ENCODE measurements at regions not wholly inside any gene's neighbourhood (a gene's known extent, or its start where the extent isn't known, plus 50 kb on each side); places are given as distances from the start of the nearest gene placed in this dataset.
"Not testable (repeated sequence)": the region's sequence is repeated elsewhere in the genome, so short reads cannot be mapped to it uniquely, and the experiment has no call there.

DNA sequence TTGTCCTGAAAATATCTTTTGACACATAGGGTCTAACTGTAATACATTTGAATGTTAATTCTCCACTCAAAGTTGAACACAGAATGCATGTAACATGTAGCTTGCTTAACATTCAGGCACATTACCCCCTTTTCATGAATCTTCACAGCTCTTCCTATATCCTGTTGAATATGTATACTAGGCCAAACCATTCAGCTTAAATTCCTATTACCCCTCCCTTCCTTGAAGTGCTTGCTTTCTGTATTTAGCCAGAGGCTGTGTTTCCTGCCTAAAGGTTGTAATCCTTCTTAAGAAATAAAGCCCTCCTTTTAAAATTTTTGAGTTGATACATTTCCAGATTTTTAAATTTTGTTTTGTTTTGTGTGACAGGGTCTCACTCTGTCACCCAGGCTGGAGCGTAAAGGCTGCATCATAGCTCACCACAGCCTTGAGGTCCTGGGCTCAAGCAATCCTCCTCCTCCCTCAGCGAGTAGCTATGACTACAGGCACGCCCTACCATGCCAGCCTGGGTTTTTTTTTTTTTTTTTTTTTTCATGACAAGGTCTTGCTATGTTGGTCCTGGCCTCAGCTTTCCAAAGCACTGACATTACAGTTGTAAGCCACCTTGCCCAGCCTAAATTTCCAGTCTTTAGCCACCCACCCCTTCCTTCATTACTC lies 357.6 kb downstream of the DSC3 start:
- DNase-seq (ENCODE audit: low read depth), result no peak
- Histone ChIP-seq H3K27me3 (ENCODE audit: control insufficient read depth, insufficient read depth, low read length) (no peaks in the 10 kb centered on the region), H3K36me3 (ENCODE audit: control insufficient read depth, insufficient read depth, low read length) (no peaks in the 10 kb centered on the region), H3K4me3 (ENCODE audit: low read depth, low read length) (no peak overlapping the region)
- TF ChIP-seq, protein P1, sequence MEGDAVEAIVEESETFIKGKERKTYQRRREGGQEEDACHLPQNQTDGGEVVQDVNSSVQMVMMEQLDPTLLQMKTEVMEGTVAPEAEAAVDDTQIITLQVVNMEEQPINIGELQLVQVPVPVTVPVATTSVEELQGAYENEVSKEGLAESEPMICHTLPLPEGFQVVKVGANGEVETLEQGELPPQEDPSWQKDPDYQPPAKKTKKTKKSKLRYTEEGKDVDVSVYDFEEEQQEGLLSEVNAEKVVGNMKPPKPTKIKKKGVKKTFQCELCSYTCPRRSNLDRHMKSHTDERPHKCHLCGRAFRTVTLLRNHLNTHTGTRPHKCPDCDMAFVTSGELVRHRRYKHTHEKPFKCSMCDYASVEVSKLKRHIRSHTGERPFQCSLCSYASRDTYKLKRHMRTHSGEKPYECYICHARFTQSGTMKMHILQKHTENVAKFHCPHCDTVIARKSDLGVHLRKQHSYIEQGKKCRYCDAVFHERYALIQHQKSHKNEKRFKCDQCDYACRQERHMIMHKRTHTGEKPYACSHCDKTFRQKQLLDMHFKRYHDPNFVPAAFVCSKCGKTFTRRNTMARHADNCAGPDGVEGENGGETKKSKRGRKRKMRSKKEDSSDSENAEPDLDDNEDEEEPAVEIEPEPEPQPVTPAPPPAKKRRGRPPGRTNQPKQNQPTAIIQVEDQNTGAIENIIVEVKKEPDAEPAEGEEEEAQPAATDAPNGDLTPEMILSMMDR (IDR thresholded peaks at IDR 0.05; ENCODE audit: insufficient read depth, low read length, poor library complexity, severe bottlenecking), result no peak

DNA sequence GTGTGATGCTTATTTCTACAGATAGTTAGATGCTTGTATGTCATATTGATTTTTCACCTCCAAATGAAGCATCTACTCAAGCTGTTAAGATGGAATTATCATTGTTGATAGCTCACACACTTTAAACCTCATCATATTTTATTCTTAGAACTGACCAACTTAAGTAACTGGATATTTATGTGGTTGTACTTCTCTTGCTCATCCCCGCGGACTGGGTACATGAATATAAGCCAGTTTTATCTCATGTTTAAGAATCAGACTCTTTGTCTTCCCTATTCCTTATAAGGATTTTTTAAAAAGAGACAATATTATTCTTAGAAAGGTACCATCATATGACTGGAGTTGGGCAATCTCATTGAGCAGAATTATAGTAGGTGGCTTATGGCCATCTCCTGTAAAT lies 358.7 kb downstream of the DSC3 start:
- Histone ChIP-seq H3K27me3 (ENCODE audit: control insufficient read depth, insufficient read depth, low read length) (no peaks in the 10 kb centered on the region), H3K36me3 (ENCODE audit: control insufficient read depth, insufficient read depth, low read length) (no peaks in the 10 kb centered on the region), H3K4me3 (ENCODE audit: low read depth, low read length) (no peak overlapping the region)
- TF ChIP-seq, protein P1 (IDR thresholded peaks at IDR 0.05; ENCODE audit: insufficient read depth, low read length, poor library complexity, severe bottlenecking), result no peak
- DNase-seq (ENCODE audit: low read depth), result no peak

DNA sequence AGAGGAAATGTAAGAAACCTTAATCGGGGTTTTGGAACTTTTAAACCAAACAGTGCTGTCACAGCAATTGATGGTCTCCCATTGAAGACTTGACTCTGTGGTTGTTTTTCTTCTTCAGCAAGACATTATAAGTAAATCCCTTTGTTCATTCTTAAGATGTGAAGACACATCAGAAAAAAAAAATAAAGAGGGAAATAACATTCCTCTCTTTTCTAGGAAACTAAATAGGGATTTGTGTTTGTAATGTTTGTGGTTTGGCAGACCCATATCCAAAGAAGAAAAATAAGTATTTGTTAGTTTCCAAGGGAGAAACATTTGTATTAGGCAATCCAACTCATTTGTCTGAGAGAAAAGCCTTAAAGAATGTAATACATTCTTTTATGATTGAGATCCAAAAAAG lies 359.9 kb downstream of the DSC3 start:
- Histone ChIP-seq H3K27me3 (ENCODE audit: control insufficient read depth, insufficient read depth, low read length) (no peaks in the 10 kb centered on the region), H3K36me3 (ENCODE audit: control insufficient read depth, insufficient read depth, low read length) (no peaks in the 10 kb centered on the region), H3K4me3 (ENCODE audit: low read depth, low read length) (no peak overlapping the region)
- no peak for DNase-seq (ENCODE audit: low read depth)
- TF ChIP-seq, protein P1 (IDR thresholded peaks at IDR 0.05; ENCODE audit: insufficient read depth, low read length, poor library complexity, severe bottlenecking), result no peak

DNA sequence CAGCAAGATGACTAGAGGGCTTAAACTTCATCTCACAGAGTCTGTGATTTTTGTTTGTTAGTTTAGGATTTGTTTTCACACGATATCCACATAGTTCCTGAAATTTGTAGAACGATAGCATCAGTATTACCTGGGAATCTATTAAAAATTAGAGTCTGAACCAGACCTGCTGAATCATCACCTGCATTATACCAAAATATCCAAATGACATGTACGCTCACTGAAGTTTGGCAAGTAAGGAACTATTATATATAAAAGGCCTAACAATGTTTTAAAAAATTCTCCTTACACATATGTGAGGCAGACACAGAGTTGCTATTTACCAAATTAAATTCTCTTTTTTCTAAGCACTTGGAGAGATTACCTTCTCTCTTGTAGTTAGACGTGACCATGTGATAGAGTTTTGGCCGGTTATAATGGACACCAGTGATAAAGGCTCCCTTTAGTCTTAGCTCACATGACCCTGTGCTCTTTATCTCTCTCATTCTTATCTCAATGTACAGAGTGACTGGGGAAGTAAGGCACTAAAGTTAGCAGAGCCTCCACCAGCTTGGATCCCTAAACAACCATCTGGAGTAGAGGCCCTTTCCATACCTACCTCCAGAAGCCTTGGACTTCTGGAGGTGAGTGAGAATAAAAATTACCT lies 363.1 kb downstream of the DSC3 start:
- DNase-seq (ENCODE audit: low read depth), result no peak
- Histone ChIP-seq H3K36me3 (ENCODE audit: control insufficient read depth, insufficient read depth, low read length) (no peaks in the 10 kb centered on the region), H3K4me3 (ENCODE audit: low read depth, low read length) (no peak overlapping the region), H3K27me3 (ENCODE audit: control insufficient read depth, insufficient read depth, low read length) (no peaks in the 10 kb centered on the region)
- TF ChIP-seq, protein P1 (IDR thresholded peaks at IDR 0.05; ENCODE audit: insufficient read depth, low read length, poor library complexity, severe bottlenecking), result no peak

DNA sequence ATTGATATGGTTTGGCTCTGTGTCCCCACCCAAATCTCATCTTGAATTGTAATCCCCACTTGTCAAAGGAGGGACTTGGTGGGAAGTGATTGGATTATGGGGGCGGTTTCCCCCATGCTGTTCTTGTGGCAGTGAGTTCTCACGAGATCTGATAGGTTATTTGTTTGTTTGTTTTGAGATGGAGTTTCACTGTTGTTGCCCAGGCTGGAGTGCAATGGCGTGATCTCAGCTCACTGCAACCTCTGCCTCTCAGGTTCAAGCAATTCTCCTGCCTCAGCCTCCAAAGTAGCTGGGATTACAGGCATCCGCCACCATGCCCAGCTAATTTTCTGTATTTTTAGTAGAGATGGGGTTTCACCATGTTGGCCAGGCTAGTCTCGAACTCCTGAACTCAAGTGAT lies 364.7 kb downstream of the DSC3 start:
- not testable (repeated sequence) for H3K36me3 ChIP-seq (ENCODE audit: control insufficient read depth, insufficient read depth, low read length); DNase-seq (ENCODE audit: low read depth); H3K4me3 ChIP-seq (ENCODE audit: low read depth, low read length); H3K27me3 ChIP-seq (ENCODE audit: control insufficient read depth, insufficient read depth, low read length)

DNA sequence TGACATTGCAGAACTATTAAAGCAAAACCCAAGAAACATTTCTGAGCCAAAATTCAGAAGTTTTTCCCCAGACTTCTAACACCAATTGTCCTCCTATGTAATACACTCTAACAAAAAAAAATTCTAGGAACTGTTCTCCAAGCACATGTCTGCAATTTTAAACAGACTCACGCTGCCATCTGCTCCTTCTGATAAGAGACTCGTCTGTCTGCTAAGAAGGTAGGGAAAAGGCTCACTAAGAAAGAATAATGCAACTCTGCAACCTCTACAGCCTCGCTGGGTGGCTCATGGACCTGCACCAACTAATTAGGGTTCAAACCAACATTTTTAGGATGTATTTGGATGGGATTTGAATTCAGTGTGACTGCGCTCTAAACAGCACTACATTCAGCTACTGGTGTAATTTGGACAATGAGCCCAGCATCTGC lies 366.5 kb downstream of the DSC3 start:
- H3K4me3 ChIP-seq (ENCODE audit: low read depth, low read length), result no peak overlapping the region
- H3K36me3 ChIP-seq (ENCODE audit: control insufficient read depth, insufficient read depth, low read length), result no peaks in the 10 kb centered on the region
- TF ChIP-seq, protein P1 (IDR thresholded peaks at IDR 0.05; ENCODE audit: insufficient read depth, low read length, poor library complexity, severe bottlenecking), result no peak
- H3K27me3 ChIP-seq (ENCODE audit: control insufficient read depth, insufficient read depth, low read length), result no peaks in the 10 kb centered on the region
- DNase-seq (ENCODE audit: low read depth), result no peak
